ENCODE measurements at regions not wholly inside any gene's neighbourhood (a gene's known extent, or its start where the extent isn't known, plus 50 kb on each side); places are given as distances from the start of the nearest gene placed in this dataset.
A peak's percentile ranks its signal among the peaks of the same experiment; 100 is the strongest.

GRCh38 chr7:46810986-46811385 is 770.9 kb downstream of the TNS3 start:
- no peak overlapping the region for H3K9ac ChIP-seq (replicated peaks in 1 of 4; ENCODE audit: extremely low read depth in 1 of 4, low read depth in 3 of 4, low read length in 3 of 4)
- H2BK12ac ChIP-seq (ENCODE audit: low read depth, low read length), result no peak overlapping the region
- FAIRE-seq (no peak), DNase-seq (ENCODE audit: low read depth in 1 of 2, low spot score in 2 of 2) (no peak)
- no peak overlapping the region for H2BK120ac ChIP-seq (replicated peaks; ENCODE audit: low read depth, low read length)
- no peak overlapping the region for H3K27ac ChIP-seq (ENCODE audit: low read depth, low read length)
- H4K8ac ChIP-seq (ENCODE audit: extremely low read depth, insufficient read depth, low read length), result no peak overlapping the region
- TF ChIP-seq BRCA1 (IDR thresholded peaks at IDR 0.05; ENCODE audit: low read depth, low read length), result no peak
- no peak for TF ChIP-seq CHD1 (IDR thresholded peaks at IDR 0.05; ENCODE audit: low read depth, low read length)
- TF ChIP-seq EGR1 (IDR thresholded peaks at IDR 0.05; ENCODE audit: borderline replicate concordance, low read depth, low read length), result no peak
- TF ChIP-seq SIX5 (IDR thresholded peaks at IDR 0.05; ENCODE audit: low read depth, low read length), result no peak
- TF ChIP-seq EP300 (IDR thresholded peaks at IDR 0.05; ENCODE audit: borderline replicate concordance in 1 of 2, low read depth in 2 of 2, low read length in 2 of 2), result no peak
- TF ChIP-seq NRF1 (IDR thresholded peaks at IDR 0.05; ENCODE audit: low read depth, low read length), result no peak
- no peaks in the 10 kb centered on the region for H3K23me2 ChIP-seq (ENCODE audit: low read depth, low read length)
- ChIA-PET POLR2A (ENCODE audit: partially characterized antibody) (no interaction called here), CTCF (ENCODE audit: partially characterized antibody) (no interaction called here)
- no peak overlapping the region for H3K4ac ChIP-seq (replicated peaks; ENCODE audit: insufficient read length, low read depth, low read length)
- no peaks in the 10 kb centered on the region for H4K20me1 ChIP-seq (replicated peaks in 1 of 2; ENCODE audit: control insufficient read depth in 1 of 2, insufficient read depth in 2 of 2, low read length in 2 of 2)
- H3K14ac ChIP-seq (ENCODE audit: insufficient read length), result no peak overlapping the region
- no peak overlapping the region for H4K91ac ChIP-seq (replicated peaks; ENCODE audit: insufficient read length, low read length)
- 0 out of 2 replicates have a peak overlapping the region, but pooled peaks have one; percentile 53 for H2AFZ ChIP-seq (ENCODE audit: low read length)
- no peaks in the 10 kb centered on the region for H3K27me3 ChIP-seq (replicated peaks in 1 of 4; ENCODE audit: control insufficient read depth in 3 of 4, extremely low read depth in 1 of 4, insufficient read depth in 3 of 4, low read length in 3 of 4)
- no peak overlapping the region for H3K23ac ChIP-seq (ENCODE audit: insufficient read length)
- WGBS, 2 experiments (ENCODE audit: extremely low coverage in 1 of 2, insufficient coverage in 1 of 2, insufficient read length in 1 of 2, insufficient replicate concordance in 2 of 2, low coverage in 1 of 2, low lambda C conversion rate in 2 of 2, missing lambda C conversion rate in 1 of 2), result 95% methylated on average over 4 of the region's 4 CpGs; no CpG with 5 or more reads in 1 of the 2 experiments
- H3K4me2 ChIP-seq (ENCODE audit: insufficient read depth in 1 of 2, low read depth in 2 of 2, low read length in 2 of 2), result no peak overlapping the region
- H3K4me3 ChIP-seq (ENCODE audit: extremely low read depth in 1 of 4, insufficient read depth in 2 of 4, low read depth in 3 of 4, low read length in 4 of 4), result no peak overlapping the region
- no peak overlapping the region for H2BK5ac ChIP-seq (ENCODE audit: low read depth, low read length)
- H3K36me3 ChIP-seq (ENCODE audit: control insufficient read depth in 2 of 4, insufficient read depth in 4 of 4, low read length in 3 of 4), result no peaks in the 10 kb centered on the region
- no peaks in the 10 kb centered on the region for H3K4me1 ChIP-seq (replicated peaks in 1 of 4; ENCODE audit: control insufficient read depth in 3 of 4, insufficient read depth in 4 of 4, low read length in 3 of 4)
- no peak overlapping the region for H2BK20ac ChIP-seq (ENCODE audit: low read length)
- H3K79me2 ChIP-seq (ENCODE audit: control insufficient read depth in 1 of 2, insufficient read depth in 2 of 2, low read length in 2 of 2), result no peaks in the 10 kb centered on the region
- H2BK15ac ChIP-seq (ENCODE audit: low read length), result no peak overlapping the region
- H3K9me3 ChIP-seq (ENCODE audit: insufficient read depth in 2 of 2, low read depth in 1 of 2, low read length in 1 of 2), result no peaks in the 10 kb centered on the region
- no peak overlapping the region for H2AK5ac ChIP-seq (ENCODE audit: low read depth, low read length)
- no peaks in the 10 kb centered on the region for H3K79me1 ChIP-seq (ENCODE audit: low read depth, low read length)
- no peak overlapping the region for H3K56ac ChIP-seq (replicated peaks; ENCODE audit: insufficient read length, low read depth, low read length)
- no peak overlapping the region for H4K5ac ChIP-seq (ENCODE audit: insufficient read length, low read depth, low read length)
- H3K18ac ChIP-seq (ENCODE audit: extremely low read depth, low read length), result no peak overlapping the region

All from H1 (cell line).